B cell (primary cell): ENCODE measurements at regions not wholly inside any gene's neighbourhood (a gene's known extent, or its start where the extent isn't known, plus 50 kb on each side); places are given as distances from the start of the nearest gene placed in this dataset.

ENCODE experiments used
- ATAC-seq: fragments of 200-7000 bp; cut with Tn5 transposase; one replicate; pipeline ENCODE4 v1.10.0; 2021; ENCODE audit warnings: low read depth, mild to moderate bottlenecking, moderate number of reproducible peaks, moderate library complexity
- CTCF ChIA-PET: fragments of 350-600 bp; sonication (Branson Sonifier 250); formaldehyde crosslinking; loops from one replicate; lab custom pipeline; 2021; ENCODE audit warnings: antibody characterized with exemption, inconsistent platforms; lab: Charles Lee
- POLR2A ChIA-PET: fragments of 350-600 bp; sonication (Branson Sonifier 250); formaldehyde crosslinking; loops from one replicate; lab custom pipeline; 2021; ENCODE audit warnings: antibody characterized with exemption; lab: Charles Lee
- DNase-seq: peaks from one replicate; pipeline ENCODE4 v3.0.0; 2013
- H2AFZ ChIP-seq: 2 replicates; pipeline ENCODE4 v1.6.1; 2012; ENCODE audit warnings: mild to moderate bottlenecking, low read depth, low read length; ENCODE audit not compliant: insufficient read depth, poor library complexity, severe bottlenecking
- H3K27ac ChIP-seq, 2 donors: 1 replicate in 1 of 2; 2 replicates in 1 of 2; pipeline ENCODE4 v1.5.1; 2012 to 2013; ENCODE audit warnings: low read length in 2 of 2, mild to moderate bottlenecking in 2 of 2, moderate library complexity in 1 of 2
- H3K27me3 ChIP-seq, 4 experiments: fragments of 200-600 bp in 1 of 4; sonication (generic) in 1 of 4; replicated peaks in 1 of 4; 1 replicate in 2 of 4; 2 replicates in 2 of 4; pipeline versions ENCODE4 v1.6.1 to v1.7.0; 2013 to 2016; ENCODE audit warnings: low read length in 3 of 4, mild to moderate bottlenecking in 2 of 4, mixed read lengths in 1 of 4, moderate library complexity in 1 of 4; ENCODE audit not compliant: insufficient read depth in 4 of 4, control insufficient read depth in 3 of 4; ENCODE audit errors: control extremely low read depth in 1 of 4
- H3K36me3 ChIP-seq, 2 experiments: replicated peaks in 1 of 2; 1 replicate in 1 of 2; 2 replicates in 1 of 2; pipeline versions ENCODE4 v1.6.1 to v1.7.1; 2013; ENCODE audit warnings: low read length in 1 of 2; ENCODE audit not compliant: insufficient read depth in 2 of 2, control insufficient read depth in 1 of 2; ENCODE audit errors: control extremely low read depth in 1 of 2, extremely low read depth in 1 of 2
- H3K4me1 ChIP-seq, 2 donors: fragments of 200-600 bp in 1 of 2; sonication (generic) in 1 of 2; 1 replicate in 1 of 2; 2 replicates in 1 of 2; pipeline versions ENCODE4 v1.5.1 to v1.6.1; 2013 to 2017; ENCODE audit warnings: low read length in 2 of 2; ENCODE audit not compliant: control insufficient read depth in 2 of 2, insufficient read depth in 2 of 2
- H3K4me2 ChIP-seq: replicated peaks from 2 replicates; pipeline ENCODE3; 2012; ENCODE audit warnings: mild to moderate bottlenecking, low read depth, low read length; ENCODE audit not compliant: poor library complexity, severe bottlenecking
- H3K4me3 ChIP-seq, 5 experiments: fragments of 200-600 bp in 1 of 5; sonication (generic) in 1 of 5; 1 replicate in 3 of 5; 2 replicates in 2 of 5; pipeline versions ENCODE4 v1.5.1 to v1.7.0; 2011 to 2016; ENCODE audit warnings: low read length in 4 of 5, mild to moderate bottlenecking in 4 of 5, low read depth in 2 of 5, control low read depth in 1 of 5, moderate library complexity in 1 of 5; ENCODE audit not compliant: insufficient read depth in 1 of 5; ENCODE audit errors: control extremely low read depth in 1 of 5, extremely low read depth in 1 of 5
- H3K79me2 ChIP-seq: fragments of 200-600 bp; sonication (generic); one replicate; pipeline ENCODE4 v1.6.0; 2016; ENCODE audit warnings: low read length; ENCODE audit not compliant: control insufficient read depth, insufficient read depth
- H3K9ac ChIP-seq: fragments of 200-600 bp; sonication (generic); 2 replicates; pipeline ENCODE4 v1.6.1; 2017; ENCODE audit warnings: mild to moderate bottlenecking, low read length, moderate library complexity
- H3K9me3 ChIP-seq, 3 donors: one replicate each; pipeline versions ENCODE4 v1.6.1 to v1.7.1; 2013; ENCODE audit warnings: low read length in 2 of 3; ENCODE audit not compliant: control insufficient read depth in 2 of 3, insufficient read depth in 1 of 3; ENCODE audit errors: control extremely low read depth in 1 of 3
- H4K20me1 ChIP-seq: 2 replicates; pipeline ENCODE4 v1.6.0; 2012; ENCODE audit warnings: mild to moderate bottlenecking, low read length; ENCODE audit not compliant: insufficient read depth, control insufficient read depth, poor library complexity, severe bottlenecking
- H3K27ac Mint-ChIP-seq: one replicate; pipeline ENCODE4 v1.8.0; 2021; ENCODE audit warnings: mixed read lengths
- H3K27me3 Mint-ChIP-seq: one replicate; pipeline ENCODE4 v1.8.0; 2021; ENCODE audit warnings: mixed read lengths
- H3K4me1 Mint-ChIP-seq: one replicate; pipeline ENCODE4 v1.8.0; 2021; ENCODE audit warnings: mixed read lengths
- H3K4me3 Mint-ChIP-seq: one replicate; pipeline ENCODE4 v1.8.0; 2021; ENCODE audit warnings: mixed read lengths
- H3K9me3 Mint-ChIP-seq: one replicate; pipeline ENCODE4 v1.8.0; 2022; ENCODE audit warnings: mixed read lengths; ENCODE audit not compliant: insufficient read depth
- EZH2 ChIP-seq: IDR thresholded peaks from 2 replicates; pipeline ENCODE4 v1.6.1; 2012; ENCODE audit warnings: borderline replicate concordance, low read depth, mild to moderate bottlenecking, moderate library complexity, low read length; ENCODE audit not compliant: insufficient read depth, poor library complexity, severe bottlenecking
- whole genome bisulfite sequencing: methylation state at CpG from one replicate; pipeline ENCODE4 v1.1.5; 2013; ENCODE audit warnings: missing lambda C conversion rate; ENCODE audit not compliant: insufficient coverage; 5-methylcytosine and 5-hydroxymethylcytosine counted together
- intact Hi-C: fragments of 100-400 bp; cut with micrococcal nuclease; formaldehyde crosslinking; loops from one replicate; pipeline ENCODE4 v1.10.0; 2022
- TF ChIP-seq, protein P1 (sequence below): fragments of 200-600 bp; IDR thresholded peaks from one replicate; pipeline ENCODE4 v1.8.0; 2022; ENCODE audit warnings: antibody characterized with exemption, mild to moderate bottlenecking

DNA sequence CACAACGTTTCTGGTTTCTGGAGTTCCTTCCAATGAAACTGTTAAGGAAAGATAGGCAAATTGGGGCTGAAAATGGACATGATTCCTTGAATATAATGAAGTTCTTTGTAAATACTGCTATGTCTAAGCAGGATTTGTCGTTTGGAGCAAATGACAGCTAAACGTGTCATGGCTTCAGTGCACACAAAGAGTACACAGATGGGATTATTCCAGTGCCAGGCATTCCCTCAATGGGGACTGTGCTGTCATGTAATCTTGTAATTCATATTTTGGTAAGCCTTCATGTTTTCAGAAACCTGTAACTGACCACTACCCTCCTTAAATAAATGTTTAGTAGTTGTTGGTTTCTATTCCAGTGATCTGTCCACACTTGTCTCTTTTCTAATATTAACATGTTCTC, 404.7 kb upstream of the CDH7 start:
- H3K27ac Mint-ChIP-seq = no peak overlapping the region
- CTCF ChIA-PET = no interaction called here
- H3K79me2 ChIP-seq = no peaks in the 10 kb centered on the region
- no peak overlapping the region for H3K4me3 Mint-ChIP-seq
- H3K4me3 ChIP-seq = no peak overlapping the region
- H3K36me3 ChIP-seq = no peaks in the 10 kb centered on the region
- no peaks in the 10 kb centered on the region for H3K27me3 Mint-ChIP-seq
- H3K4me1 ChIP-seq = no peaks in the 10 kb centered on the region
- peaks cover 4% of the 10 kb centered on the region for H3K9me3 Mint-ChIP-seq
- no peaks in the 10 kb centered on the region for H3K27me3 ChIP-seq
- H2AFZ ChIP-seq = no peak overlapping the region
- intact Hi-C loops = no loop called here
- TF ChIP-seq EZH2 = no peak
- TF ChIP-seq, protein P1, sequence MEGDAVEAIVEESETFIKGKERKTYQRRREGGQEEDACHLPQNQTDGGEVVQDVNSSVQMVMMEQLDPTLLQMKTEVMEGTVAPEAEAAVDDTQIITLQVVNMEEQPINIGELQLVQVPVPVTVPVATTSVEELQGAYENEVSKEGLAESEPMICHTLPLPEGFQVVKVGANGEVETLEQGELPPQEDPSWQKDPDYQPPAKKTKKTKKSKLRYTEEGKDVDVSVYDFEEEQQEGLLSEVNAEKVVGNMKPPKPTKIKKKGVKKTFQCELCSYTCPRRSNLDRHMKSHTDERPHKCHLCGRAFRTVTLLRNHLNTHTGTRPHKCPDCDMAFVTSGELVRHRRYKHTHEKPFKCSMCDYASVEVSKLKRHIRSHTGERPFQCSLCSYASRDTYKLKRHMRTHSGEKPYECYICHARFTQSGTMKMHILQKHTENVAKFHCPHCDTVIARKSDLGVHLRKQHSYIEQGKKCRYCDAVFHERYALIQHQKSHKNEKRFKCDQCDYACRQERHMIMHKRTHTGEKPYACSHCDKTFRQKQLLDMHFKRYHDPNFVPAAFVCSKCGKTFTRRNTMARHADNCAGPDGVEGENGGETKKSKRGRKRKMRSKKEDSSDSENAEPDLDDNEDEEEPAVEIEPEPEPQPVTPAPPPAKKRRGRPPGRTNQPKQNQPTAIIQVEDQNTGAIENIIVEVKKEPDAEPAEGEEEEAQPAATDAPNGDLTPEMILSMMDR = no peak
- WGBS = 100% methylated on average over 2 of the region's 3 CpGs
- DNase-seq (no peak), ATAC-seq (no peak)
- no peaks in the 10 kb centered on the region for H3K4me1 Mint-ChIP-seq
- no peak overlapping the region for H3K4me2 ChIP-seq
- no peak overlapping the region for H3K27ac ChIP-seq
- H3K9me3 ChIP-seq = no peaks in the 10 kb centered on the region
- H4K20me1 ChIP-seq = no peaks in the 10 kb centered on the region
- POLR2A ChIA-PET = no interaction called here
- no peak overlapping the region for H3K9ac ChIP-seq

- H3K4me2 ChIP-seq = no peak overlapping the region
- no peak overlapping the region for H3K4me3 Mint-ChIP-seq
- intact Hi-C loops = no loop called here
- no peaks in the 10 kb centered on the region for H3K9me3 ChIP-seq
- peaks cover 4% of the 10 kb centered on the region for H3K9me3 Mint-ChIP-seq
- no peak overlapping the region for H3K27ac ChIP-seq
- H3K36me3 ChIP-seq = no peaks in the 10 kb centered on the region
- no peaks in the 10 kb centered on the region for H3K27me3 Mint-ChIP-seq
- no peak overlapping the region for H2AFZ ChIP-seq
- no peak for DNase-seq
- ChIA-PET POLR2A (no interaction called here), CTCF (no interaction called here)
- H3K4me1 Mint-ChIP-seq = no peaks in the 10 kb centered on the region
- no peak overlapping the region for H3K4me3 ChIP-seq
- no peaks in the 10 kb centered on the region for H3K27me3 ChIP-seq
- WGBS = 70% methylated on average over 2 of the region's 5 CpGs
- no peaks in the 10 kb centered on the region for H3K4me1 ChIP-seq
- H3K79me2 ChIP-seq = no peaks in the 10 kb centered on the region
- TF ChIP-seq EZH2 = no peak
- TF ChIP-seq, protein P1 = no peak
- no peak overlapping the region for H3K27ac Mint-ChIP-seq
- no peaks in the 10 kb centered on the region for H4K20me1 ChIP-seq
- ATAC-seq = no peak
- H3K9ac ChIP-seq = no peak overlapping the region
These were observed 407.2 kb upstream of the CDH7 start for GRCh38 chr18:65343571-65343970.
